Smooth muscle cell (in vitro differentiated cells): ENCODE measurements at regions not wholly inside any gene's neighbourhood (a gene's known extent, or its start where the extent isn't known, plus 50 kb on each side); places are given as distances from the start of the nearest gene placed in this dataset.
A peak's percentile ranks its signal among the peaks of the same experiment; 100 is the strongest.
"Not testable (repeated sequence)": the region's sequence is repeated elsewhere in the genome, so short reads cannot be mapped to it uniquely, and the experiment has no call there.

ENCODE experiments used
- DNase-seq: peaks from one replicate; lab custom pipeline; 2025; ENCODE audit not compliant: unreplicated experiment; lab: John Stamatoyannopoulos, UW
- H2AFZ ChIP-seq: fragments of 200-600 bp; sonication (generic); 2 replicates; pipeline ENCODE4 v1.6.0; 2016; ENCODE audit warnings: antibody characterized with exemption, low read depth, mild to moderate bottlenecking
- H3F3A ChIP-seq: fragments of 200-600 bp; sonication (generic); 2 replicates; pipeline ENCODE4 v1.6.0; 2017; ENCODE audit warnings: antibody characterized with exemption, low read depth
- H3K27ac ChIP-seq: fragments of 200-600 bp; sonication (generic); 2 replicates; pipeline ENCODE4 v1.5.1; 2016; ENCODE audit warnings: low read depth, mild to moderate bottlenecking
- H3K27me3 ChIP-seq: fragments of 200-600 bp; sonication (generic); 2 replicates; pipeline ENCODE4 v1.6.1; 2016; ENCODE audit warnings: low read depth, mild to moderate bottlenecking
- H3K36me3 ChIP-seq: fragments of 200-600 bp; sonication (generic); 2 replicates; pipeline ENCODE4 v1.5.1; 2016; ENCODE audit warnings: low read depth
- H3K4me1 ChIP-seq: fragments of 200-600 bp; sonication (generic); 2 replicates; pipeline ENCODE4 v1.5.1; 2016; ENCODE audit warnings: low read depth
- H3K4me2 ChIP-seq: fragments of 200-600 bp; sonication (generic); 2 replicates; pipeline ENCODE4 v1.6.0; 2016; ENCODE audit warnings: mild to moderate bottlenecking
- H3K4me3 ChIP-seq: fragments of 200-600 bp; sonication (generic); 2 replicates; pipeline ENCODE4 v1.5.1; 2016; ENCODE audit warnings: mild to moderate bottlenecking
- H3K79me2 ChIP-seq: fragments of 200-600 bp; sonication (generic); 2 replicates; pipeline ENCODE4 v1.6.0; 2016; ENCODE audit warnings: low read depth, mild to moderate bottlenecking
- H3K9ac ChIP-seq: fragments of 200-600 bp; sonication (generic); 2 replicates; pipeline ENCODE4 v1.6.0; 2016; ENCODE audit warnings: low read depth
- H3K9me3 ChIP-seq: fragments of 200-600 bp; sonication (generic); replicated peaks from 2 replicates; pipeline ENCODE4 v1.5.1; 2016; ENCODE audit warnings: low read depth
- H4K20me1 ChIP-seq: fragments of 200-600 bp; sonication (generic); 2 replicates; pipeline ENCODE4 v1.6.0; 2016; ENCODE audit warnings: low read depth
- WGBS: methylation state at CpG from one replicate; pipeline ENCODE4 v1.1.7; 2016; ENCODE audit warnings: low lambda C conversion rate; 5-methylcytosine and 5-hydroxymethylcytosine counted together
- TF ChIP-seq, protein P1 (sequence below): fragments of 200-600 bp; sonication (generic); IDR thresholded peaks from 2 replicates; pipeline ENCODE4 v1.5.1; 2017; ENCODE audit warnings: borderline replicate concordance, mild to moderate bottlenecking, antibody characterized with exemption; ENCODE audit not compliant: insufficient read depth, poor library complexity, severe bottlenecking

DNA sequence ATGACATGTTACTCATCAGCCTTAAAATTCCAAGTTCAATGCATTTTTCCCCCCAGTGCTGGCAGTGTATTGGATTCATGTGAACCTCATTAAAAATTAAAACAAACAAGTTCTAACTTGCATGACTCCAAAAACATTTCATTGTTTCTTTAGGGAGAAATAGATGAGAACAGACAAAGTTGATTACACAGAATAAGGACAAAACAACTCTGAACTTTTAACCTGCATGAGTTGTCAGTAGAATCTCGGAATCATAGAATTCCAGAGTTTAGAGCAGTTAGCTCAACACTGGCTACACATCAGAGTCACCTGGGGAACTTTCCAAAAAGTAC is 127.5 kb downstream of the TMX1 start:
- TF ChIP-seq, protein P1, sequence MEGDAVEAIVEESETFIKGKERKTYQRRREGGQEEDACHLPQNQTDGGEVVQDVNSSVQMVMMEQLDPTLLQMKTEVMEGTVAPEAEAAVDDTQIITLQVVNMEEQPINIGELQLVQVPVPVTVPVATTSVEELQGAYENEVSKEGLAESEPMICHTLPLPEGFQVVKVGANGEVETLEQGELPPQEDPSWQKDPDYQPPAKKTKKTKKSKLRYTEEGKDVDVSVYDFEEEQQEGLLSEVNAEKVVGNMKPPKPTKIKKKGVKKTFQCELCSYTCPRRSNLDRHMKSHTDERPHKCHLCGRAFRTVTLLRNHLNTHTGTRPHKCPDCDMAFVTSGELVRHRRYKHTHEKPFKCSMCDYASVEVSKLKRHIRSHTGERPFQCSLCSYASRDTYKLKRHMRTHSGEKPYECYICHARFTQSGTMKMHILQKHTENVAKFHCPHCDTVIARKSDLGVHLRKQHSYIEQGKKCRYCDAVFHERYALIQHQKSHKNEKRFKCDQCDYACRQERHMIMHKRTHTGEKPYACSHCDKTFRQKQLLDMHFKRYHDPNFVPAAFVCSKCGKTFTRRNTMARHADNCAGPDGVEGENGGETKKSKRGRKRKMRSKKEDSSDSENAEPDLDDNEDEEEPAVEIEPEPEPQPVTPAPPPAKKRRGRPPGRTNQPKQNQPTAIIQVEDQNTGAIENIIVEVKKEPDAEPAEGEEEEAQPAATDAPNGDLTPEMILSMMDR, result no peak
- H3K9ac ChIP-seq, result no peak overlapping the region
- peaks cover 17% of the 10 kb centered on the region for H3K4me1 ChIP-seq
- H3K36me3 ChIP-seq, result no peaks in the 10 kb centered on the region
- peak overlapping the region; percentile 83 for H3K27ac ChIP-seq
- no peaks in the 10 kb centered on the region for H3K79me2 ChIP-seq
- no peaks in the 10 kb centered on the region for H3K9me3 ChIP-seq
- H4K20me1 ChIP-seq, result no peaks in the 10 kb centered on the region
- no peaks in the 10 kb centered on the region for H3K27me3 ChIP-seq
- DNase-seq, result no peak
- no peak overlapping the region for H3K4me3 ChIP-seq
- H3K4me2 ChIP-seq, result peak overlapping the region; percentile 11
- H2AFZ ChIP-seq, result no peak overlapping the region
- 63% methylated on average over 1 of the region's 1 CpG for WGBS
- peaks cover 11% of the 10 kb centered on the region for H3F3A ChIP-seq

DNA sequence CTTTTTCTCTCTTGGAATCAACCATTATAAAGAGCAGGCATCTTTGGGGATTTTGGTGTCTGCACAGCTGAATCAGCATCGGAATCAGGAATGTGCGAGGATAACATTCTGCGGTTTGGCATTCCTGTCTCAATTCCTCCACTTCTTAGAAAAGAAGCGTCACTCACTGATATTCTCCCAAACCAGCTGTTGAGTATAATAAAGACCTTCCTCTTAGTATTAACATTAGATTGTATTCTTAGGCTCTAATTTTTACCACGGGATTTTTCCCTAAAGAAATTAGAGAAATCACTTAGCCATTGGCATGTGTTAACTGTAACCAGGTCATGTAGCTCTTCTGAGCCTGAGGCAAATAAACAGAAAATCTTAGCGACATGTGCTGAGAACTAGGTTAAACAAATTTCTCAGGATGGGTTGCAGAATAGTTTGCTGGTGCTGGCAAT is 128.7 kb downstream of the TMX1 start:
- peak overlapping the region; percentile 42 for H2AFZ ChIP-seq
- no peaks in the 10 kb centered on the region for H3K27me3 ChIP-seq
- H3K4me1 ChIP-seq, result peaks cover 17% of the 10 kb centered on the region
- DNase-seq, result no peak
- H4K20me1 ChIP-seq, result no peaks in the 10 kb centered on the region
- no peaks in the 10 kb centered on the region for H3K79me2 ChIP-seq
- peak overlapping the region; percentile 83 for H3K27ac ChIP-seq
- no peaks in the 10 kb centered on the region for H3K36me3 ChIP-seq
- peak overlapping the region; percentile 70 for H3K4me2 ChIP-seq
- no peak overlapping the region for H3K4me3 ChIP-seq
- H3F3A ChIP-seq, result peaks cover 11% of the 10 kb centered on the region
- H3K9ac ChIP-seq, result no peak overlapping the region
- TF ChIP-seq, protein P1, result no peak
- 9% methylated on average over 6 of the region's 6 CpGs for WGBS
- no peaks in the 10 kb centered on the region for H3K9me3 ChIP-seq

DNA sequence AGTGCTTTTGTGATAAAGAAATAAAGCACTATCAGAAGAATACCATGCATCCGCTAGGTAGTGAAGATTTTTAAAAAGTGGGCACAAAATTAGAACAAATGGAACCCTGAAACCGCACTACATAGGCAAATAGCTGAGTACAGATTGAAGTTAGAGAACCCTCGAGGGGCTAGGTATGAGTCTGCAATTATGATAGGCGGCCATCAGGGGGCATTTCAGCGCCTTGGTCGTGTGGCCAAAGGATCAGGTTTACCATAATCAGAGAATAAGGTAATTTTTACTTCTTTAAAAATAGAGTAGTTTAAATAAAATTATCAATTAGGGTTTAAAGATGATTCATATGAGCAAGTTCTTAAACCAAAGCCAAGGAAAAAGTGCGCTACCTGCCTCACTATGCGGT is 129.8 kb downstream of the TMX1 start:
- H3K27ac ChIP-seq, result peak overlapping the region; percentile 83
- H3K4me1 ChIP-seq, result peaks cover 17% of the 10 kb centered on the region
- no peak overlapping the region for H2AFZ ChIP-seq
- H3K79me2 ChIP-seq, result no peaks in the 10 kb centered on the region
- DNase-seq, result no peak
- 71% methylated on average over 8 of the region's 8 CpGs for WGBS
- TF ChIP-seq, protein P1, result peak; percentile 26
- H3K9ac ChIP-seq, result no peak overlapping the region
- H3K27me3 ChIP-seq, result no peaks in the 10 kb centered on the region
- H3F3A ChIP-seq, result peaks cover 11% of the 10 kb centered on the region
- no peak overlapping the region for H3K4me3 ChIP-seq
- no peak overlapping the region for H3K4me2 ChIP-seq
- H4K20me1 ChIP-seq, result no peaks in the 10 kb centered on the region
- no peaks in the 10 kb centered on the region for H3K36me3 ChIP-seq
- H3K9me3 ChIP-seq, result no peaks in the 10 kb centered on the region

DNA sequence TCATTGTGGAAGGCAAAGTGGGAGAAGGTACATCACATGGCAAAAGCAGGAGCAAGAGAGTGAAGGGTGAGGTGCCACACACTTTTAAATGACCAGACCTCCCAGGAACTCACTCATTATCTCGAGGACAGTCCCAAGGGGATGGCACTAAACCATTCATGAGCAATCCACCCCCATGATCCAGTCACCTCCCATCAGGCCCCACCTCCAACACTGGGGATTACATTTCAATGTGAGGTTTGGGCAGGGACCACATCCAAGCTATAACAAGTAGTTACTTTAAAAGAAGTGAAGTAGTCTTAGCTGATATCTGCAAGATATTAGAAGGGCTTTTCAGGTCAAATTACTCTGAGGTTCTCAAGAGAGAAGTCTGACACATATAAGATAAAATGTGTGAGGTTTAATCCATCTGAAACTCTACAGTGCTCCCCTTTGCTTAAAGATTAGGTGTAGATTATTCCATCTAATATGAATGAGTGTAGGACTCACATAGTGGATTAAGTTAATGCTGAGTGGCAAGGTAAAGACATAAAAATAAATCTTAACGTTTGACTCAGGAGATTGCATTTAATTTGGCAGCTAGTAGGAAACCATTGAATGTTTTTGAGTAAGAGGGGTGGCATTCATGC is 130.8 kb downstream of the TMX1 start:
- Histone ChIP-seq H4K20me1 (no peaks in the 10 kb centered on the region), H3K36me3 (no peaks in the 10 kb centered on the region), H3K27ac (peak overlapping the region; percentile 83), H3K4me2 (peak overlapping the region; percentile 5), H3K9me3 (no peaks in the 10 kb centered on the region), H3F3A (peaks cover 11% of the 10 kb centered on the region), H3K4me1 (peaks cover 17% of the 10 kb centered on the region), H3K79me2 (no peaks in the 10 kb centered on the region), H3K4me3 (no peak overlapping the region), H3K27me3 (no peaks in the 10 kb centered on the region), H2AFZ (no peak overlapping the region), H3K9ac (no peak overlapping the region)
- 25% methylated on average over 2 of the region's 2 CpGs for WGBS
- no peak for DNase-seq
- TF ChIP-seq, protein P1, result no peak

DNA sequence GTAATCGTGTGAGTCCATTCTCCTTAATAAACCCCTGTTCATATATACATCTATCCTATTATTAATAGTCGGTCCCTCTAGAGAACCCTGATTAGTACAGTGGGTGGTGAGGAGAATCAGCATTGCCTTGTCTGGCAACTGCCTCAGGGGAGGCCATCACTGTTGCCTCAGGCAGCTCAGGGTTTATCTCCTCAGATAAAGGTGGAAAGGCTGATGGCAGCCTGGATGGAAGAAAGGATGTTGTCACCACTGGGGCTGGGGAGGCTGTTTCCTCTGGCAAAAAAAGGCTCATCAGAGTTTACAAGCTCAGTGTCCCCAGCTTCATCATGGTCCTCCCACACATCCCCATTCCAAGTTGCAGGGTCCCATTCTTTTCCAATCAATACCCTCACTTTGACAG is 137.1 kb downstream of the TMX1 start:
- DNase-seq, H3K27ac ChIP-seq, H3K4me2 ChIP-seq, H3K27me3 ChIP-seq, H3F3A ChIP-seq, H2AFZ ChIP-seq, H4K20me1 ChIP-seq, H3K9me3 ChIP-seq, H3K36me3 ChIP-seq, H3K79me2 ChIP-seq, H3K4me1 ChIP-seq, H3K9ac ChIP-seq, H3K4me3 ChIP-seq: not testable (repeated sequence)
- WGBS, result 95% methylated on average over 2 of the region's 2 CpGs
